HG03159 (cell line): ENCODE measurements at regions not wholly inside any gene's neighbourhood (a gene's known extent, or its start where the extent isn't known, plus 50 kb on each side); places are given as distances from the start of the nearest gene placed in this dataset.
"Not testable (repeated sequence)": the region's sequence is repeated elsewhere in the genome, so short reads cannot be mapped to it uniquely, and the experiment has no call there.

ENCODE experiments used
- ATAC-seq: cut with Tn5 transposase; IDR thresholded peaks from one replicate; pipeline ENCODE4 v1.9.1; 2021; ENCODE audit warnings: mild to moderate bottlenecking, moderate library complexity; ENCODE audit not compliant: unreplicated experiment

GRCh38 chr18:38575023-38575422, 1009.4 kb upstream of the CELF4 start:
- ATAC-seq, result no peak

- no peak for ATAC-seq
Observed at GRCh38 chr18:38572554-38573111, 1007.0 kb upstream of the CELF4 start.

- ATAC-seq, result no peak
Observed at GRCh38 chr18:38571651-38572050, 1006.1 kb upstream of the CELF4 start.

GRCh38 chr18:38565513-38565912, 999.9 kb upstream of the CELF4 start:
- no peak for ATAC-seq

GRCh38 chr18:38563396-38563980, 997.9 kb upstream of the CELF4 start:
- ATAC-seq, result no peak

GRCh38 chr18:38557006-38557405, 991.4 kb upstream of the CELF4 start:
- ATAC-seq, result no peak

- ATAC-seq, result no peak
Observed at GRCh38 chr18:38552732-38553321, 987.2 kb upstream of the CELF4 start.

GRCh38 chr18:38551881-38552280, 986.3 kb upstream of the CELF4 start:
- no peak for ATAC-seq

GRCh38 chr18:38545071-38545470, 979.5 kb upstream of the CELF4 start:
- no peak for ATAC-seq

- ATAC-seq, result no peak
Observed at GRCh38 chr18:38539856-38540255, 974.3 kb upstream of the CELF4 start.

- no peak for ATAC-seq
Observed at GRCh38 chr18:38539371-38539770, 973.8 kb upstream of the CELF4 start.

- ATAC-seq, result no peak
Observed at GRCh38 chr18:38534073-38534472, 968.5 kb upstream of the CELF4 start.

- ATAC-seq, result no peak
Observed at GRCh38 chr18:38526922-38527321, 961.3 kb upstream of the CELF4 start.

GRCh38 chr18:38525039-38525438, 959.4 kb upstream of the CELF4 start:
- no peak for ATAC-seq

- no peak for ATAC-seq
Observed at GRCh38 chr18:38520786-38521185, 955.2 kb upstream of the CELF4 start.

GRCh38 chr18:38502539-38502938, 936.9 kb upstream of the CELF4 start:
- ATAC-seq, result no peak

GRCh38 chr18:38497266-38497665, 931.7 kb upstream of the CELF4 start:
- no peak for ATAC-seq

- no peak for ATAC-seq
Observed at GRCh38 chr18:38496222-38496793, 930.7 kb upstream of the CELF4 start.

GRCh38 chr18:38494065-38494464, 928.5 kb upstream of the CELF4 start:
- ATAC-seq, result no peak

- no peak for ATAC-seq
Observed at GRCh38 chr18:38491195-38491594, 925.6 kb upstream of the CELF4 start.

- ATAC-seq, result not testable (repeated sequence)
Observed at GRCh38 chr18:38489721-38490120, 924.1 kb upstream of the CELF4 start.

- no peak for ATAC-seq
Observed at GRCh38 chr18:38487521-38487920, 921.9 kb upstream of the CELF4 start.
